Dermis blood vessel endothelial cell (primary cell): ENCODE measurements at regions not wholly inside any gene's neighbourhood (a gene's known extent, or its start where the extent isn't known, plus 50 kb on each side); places are given as distances from the start of the nearest gene placed in this dataset.
"Not testable (repeated sequence)": the region's sequence is repeated elsewhere in the genome, so short reads cannot be mapped to it uniquely, and the experiment has no call there.

Source experiments
- DNase-seq: peaks from one replicate; pipeline ENCODE4 v3.0.0; 2010

GRCh38 chr11:87634331-87634730 lies 540.9 kb downstream of the RAB38 start:
- DNase-seq = no peak

GRCh38 chr11:87628957-87629356 lies 546.3 kb downstream of the RAB38 start:
- no peak for DNase-seq

- DNase-seq = no peak
Measured at GRCh38 chr11:87628026-87628580, 547.1 kb downstream of the RAB38 start.

- not testable (repeated sequence) for DNase-seq
Measured at GRCh38 chr11:87623531-87624365, 551.5 kb downstream of the RAB38 start.

- no peak for DNase-seq
Measured at GRCh38 chr11:87616511-87616910, 558.7 kb downstream of the RAB38 start.

GRCh38 chr11:87604350-87604749 lies 566.6 kb downstream of the TMEM135 start:
- no peak for DNase-seq

- no peak for DNase-seq
Measured at GRCh38 chr11:87603887-87604286, 566.2 kb downstream of the TMEM135 start.

- no peak for DNase-seq
Measured at GRCh38 chr11:87602776-87603175, 565.0 kb downstream of the TMEM135 start.

- no peak for DNase-seq
Measured at GRCh38 chr11:87600938-87601337, 563.2 kb downstream of the TMEM135 start.

- no peak for DNase-seq
Measured at GRCh38 chr11:87597725-87598124, 560.0 kb downstream of the TMEM135 start.

GRCh38 chr11:87596176-87596575 lies 558.4 kb downstream of the TMEM135 start:
- no peak for DNase-seq

- no peak for DNase-seq
Measured at GRCh38 chr11:87589082-87589481, 551.3 kb downstream of the TMEM135 start.

GRCh38 chr11:87585613-87586012 lies 547.9 kb downstream of the TMEM135 start:
- not testable (repeated sequence) for DNase-seq

- no peak for DNase-seq
Measured at GRCh38 chr11:87583931-87584330, 546.2 kb downstream of the TMEM135 start.

- DNase-seq = no peak
Measured at GRCh38 chr11:87575088-87575487, 537.4 kb downstream of the TMEM135 start.

GRCh38 chr11:87574193-87574592 lies 536.5 kb downstream of the TMEM135 start:
- no peak for DNase-seq

- DNase-seq = no peak
Measured at GRCh38 chr11:87573708-87574107, 536.0 kb downstream of the TMEM135 start.

- DNase-seq = no peak
Measured at GRCh38 chr11:87572881-87573280, 535.1 kb downstream of the TMEM135 start.

- no peak for DNase-seq
Measured at GRCh38 chr11:87560352-87560751, 522.6 kb downstream of the TMEM135 start.

- not testable (repeated sequence) for DNase-seq
Measured at GRCh38 chr11:87559852-87560251, 522.1 kb downstream of the TMEM135 start.

- DNase-seq = no peak
Measured at GRCh38 chr11:87555101-87555500, 517.4 kb downstream of the TMEM135 start.

- no peak for DNase-seq
Measured at GRCh38 chr11:87548797-87549196, 511.1 kb downstream of the TMEM135 start.

- no peak for DNase-seq
Measured at GRCh38 chr11:87545858-87546257, 508.1 kb downstream of the TMEM135 start.

GRCh38 chr11:87539596-87539995 lies 501.9 kb downstream of the TMEM135 start:
- DNase-seq = no peak
